Karpas-422 (cell line): ENCODE measurements at regions not wholly inside any gene's neighbourhood (a gene's known extent, or its start where the extent isn't known, plus 50 kb on each side); places are given as distances from the start of the nearest gene placed in this dataset.
"Not testable (repeated sequence)": the region's sequence is repeated elsewhere in the genome, so short reads cannot be mapped to it uniquely, and the experiment has no call there.

ENCODE experiments used
- DNase-seq: peaks from one replicate; pipeline ENCODE4 v3.0.0-alpha.2; 2015
- H2AFZ ChIP-seq: fragments of 200-600 bp; sonication (generic); 2 replicates; pipeline ENCODE4 v1.6.1; 2014; ENCODE audit warnings: antibody characterized with exemption, low read length, mixed read lengths
- H3K27ac ChIP-seq: fragments of 200-600 bp; sonication (generic); 2 replicates; pipeline ENCODE4 v1.5.1; 2014; ENCODE audit warnings: mild to moderate bottlenecking, low read length, moderate library complexity
- H3K27me3 ChIP-seq: fragments of 200-600 bp; sonication (generic); 2 replicates; pipeline ENCODE4 v1.6.1; 2014; ENCODE audit warnings: low read length, mixed read lengths
- H3K36me3 ChIP-seq: fragments of 200-600 bp; sonication (generic); 2 replicates; pipeline ENCODE4 v1.6.1; 2014; ENCODE audit warnings: low read length, mixed read lengths; ENCODE audit not compliant: insufficient read depth
- H3K4me1 ChIP-seq: fragments of 200-600 bp; sonication (generic); 2 replicates; pipeline ENCODE4 v1.6.1; 2014; ENCODE audit warnings: mild to moderate bottlenecking, low read length, mixed read lengths
- H3K4me2 ChIP-seq: fragments of 200-600 bp; sonication (generic); 2 replicates; pipeline ENCODE4 v1.6.1; 2014; ENCODE audit warnings: low read length, low read depth, mild to moderate bottlenecking; ENCODE audit not compliant: poor library complexity, severe bottlenecking
- H3K4me3 ChIP-seq: fragments of 200-600 bp; sonication (generic); 2 replicates; pipeline ENCODE4 v1.5.1; 2014; ENCODE audit warnings: mild to moderate bottlenecking, antibody characterized with exemption, low read length, mixed read lengths
- H3K79me2 ChIP-seq: fragments of 200-600 bp; sonication (generic); 2 replicates; pipeline ENCODE4 v1.6.1; 2014; ENCODE audit warnings: mild to moderate bottlenecking, low read length, mixed read lengths
- H3K9ac ChIP-seq: fragments of 200-600 bp; sonication (generic); 2 replicates; pipeline ENCODE4 v1.6.0; 2014; ENCODE audit warnings: low read length
- H3K9me2 ChIP-seq: fragments of 200-600 bp; sonication (generic), shearing (Covaris generic); replicated peaks from 2 replicates; pipeline ENCODE4 v1.6.0; 2014; ENCODE audit warnings: mild to moderate bottlenecking, low read length, moderate library complexity; ENCODE audit not compliant: insufficient read depth
- H3K9me3 ChIP-seq: fragments of 300-700, 200-600 bp; sonication (generic); 2 replicates; pipeline ENCODE4 v1.6.1; 2014; ENCODE audit warnings: low read length, mixed read lengths
- H4K20me1 ChIP-seq: fragments of 200-600 bp; sonication (generic); 2 replicates; pipeline ENCODE4 v1.6.1; 2014; ENCODE audit warnings: mild to moderate bottlenecking, antibody characterized with exemption, low read length, low read depth; ENCODE audit not compliant: insufficient read depth

GRCh38 chr7:73918926-73919693 is 58.2 kb downstream of the TMEM270 start:
- H3K27me3 ChIP-seq = no peaks in the 10 kb centered on the region
- H3K36me3 ChIP-seq = no peaks in the 10 kb centered on the region
- DNase-seq = no peak
- no peaks in the 10 kb centered on the region for H3K9me3 ChIP-seq
- no peak overlapping the region for H3K4me3 ChIP-seq
- H4K20me1 ChIP-seq = no peaks in the 10 kb centered on the region
- no peak overlapping the region for H3K27ac ChIP-seq
- H3K79me2 ChIP-seq = no peaks in the 10 kb centered on the region
- no peak overlapping the region for H2AFZ ChIP-seq
- H3K9ac ChIP-seq = no peak overlapping the region
- no peaks in the 10 kb centered on the region for H3K4me1 ChIP-seq
- H3K4me2 ChIP-seq = no peak overlapping the region
- no peaks in the 10 kb centered on the region for H3K9me2 ChIP-seq

- no peaks in the 10 kb centered on the region for H3K9me3 ChIP-seq
- H3K4me3 ChIP-seq = no peak overlapping the region
- no peak for DNase-seq
- H3K36me3 ChIP-seq = no peaks in the 10 kb centered on the region
- H3K4me1 ChIP-seq = no peaks in the 10 kb centered on the region
- H3K4me2 ChIP-seq = no peak overlapping the region
- H3K27ac ChIP-seq = no peak overlapping the region
- H2AFZ ChIP-seq = no peak overlapping the region
- no peak overlapping the region for H3K9ac ChIP-seq
- H3K9me2 ChIP-seq = no peaks in the 10 kb centered on the region
- no peaks in the 10 kb centered on the region for H3K27me3 ChIP-seq
- no peaks in the 10 kb centered on the region for H4K20me1 ChIP-seq
- no peaks in the 10 kb centered on the region for H3K79me2 ChIP-seq
Measured at GRCh38 chr7:73919694-73920375, 58.9 kb downstream of the TMEM270 start.

GRCh38 chr7:73920406-73921134 is 59.6 kb downstream of the TMEM270 start:
- Histone ChIP-seq H3K79me2 (no peaks in the 10 kb centered on the region), H2AFZ (no peak overlapping the region), H3K4me2 (no peak overlapping the region), H3K27ac (no peak overlapping the region), H3K4me3 (no peak overlapping the region), H3K9me3 (no peaks in the 10 kb centered on the region), H3K9ac (no peak overlapping the region), H3K27me3 (no peaks in the 10 kb centered on the region), H3K9me2 (no peaks in the 10 kb centered on the region), H4K20me1 (no peaks in the 10 kb centered on the region), H3K4me1 (no peaks in the 10 kb centered on the region), H3K36me3 (no peaks in the 10 kb centered on the region)
- no peak for DNase-seq

- H3K9ac ChIP-seq = no peak overlapping the region
- H3K4me1 ChIP-seq = no peaks in the 10 kb centered on the region
- no peak for DNase-seq
- no peaks in the 10 kb centered on the region for H4K20me1 ChIP-seq
- H3K4me2 ChIP-seq = no peak overlapping the region
- no peak overlapping the region for H3K4me3 ChIP-seq
- H3K9me2 ChIP-seq = no peaks in the 10 kb centered on the region
- H3K36me3 ChIP-seq = no peaks in the 10 kb centered on the region
- H3K9me3 ChIP-seq = no peaks in the 10 kb centered on the region
- no peak overlapping the region for H2AFZ ChIP-seq
- no peak overlapping the region for H3K27ac ChIP-seq
- H3K27me3 ChIP-seq = no peaks in the 10 kb centered on the region
- no peaks in the 10 kb centered on the region for H3K79me2 ChIP-seq
Measured at GRCh38 chr7:73921623-73922528, 60.9 kb downstream of the TMEM270 start.

GRCh38 chr7:73928644-73929043 is 67.7 kb downstream of the TMEM270 start:
- not testable (repeated sequence) for H3K36me3 ChIP-seq, H3K9me2 ChIP-seq, H3K9ac ChIP-seq, H4K20me1 ChIP-seq, H3K27me3 ChIP-seq, H3K4me1 ChIP-seq, H3K4me2 ChIP-seq, H2AFZ ChIP-seq, DNase-seq, H3K9me3 ChIP-seq, H3K4me3 ChIP-seq, H3K79me2 ChIP-seq, H3K27ac ChIP-seq

- no peak overlapping the region for H3K27ac ChIP-seq
- H3K9ac ChIP-seq = no peak overlapping the region
- DNase-seq = no peak
- no peak overlapping the region for H2AFZ ChIP-seq
- no peaks in the 10 kb centered on the region for H3K79me2 ChIP-seq
- no peaks in the 10 kb centered on the region for H3K4me1 ChIP-seq
- H3K27me3 ChIP-seq = no peaks in the 10 kb centered on the region
- no peaks in the 10 kb centered on the region for H3K9me3 ChIP-seq
- no peaks in the 10 kb centered on the region for H3K36me3 ChIP-seq
- no peaks in the 10 kb centered on the region for H4K20me1 ChIP-seq
- H3K4me2 ChIP-seq = no peak overlapping the region
- H3K4me3 ChIP-seq = no peak overlapping the region
- no peaks in the 10 kb centered on the region for H3K9me2 ChIP-seq
Measured at GRCh38 chr7:73931502-73931901, 70.5 kb downstream of the TMEM270 start.

- H3K4me3 ChIP-seq = no peak overlapping the region
Measured at GRCh38 chr7:73932364-73932763, 71.4 kb downstream of the TMEM270 start.

More at GRCh38 chr7:73932364-73932763, 71.4 kb downstream of the TMEM270 start:
- no peaks in the 10 kb centered on the region for H3K36me3 ChIP-seq
- H4K20me1 ChIP-seq = no peaks in the 10 kb centered on the region
- no peak overlapping the region for H2AFZ ChIP-seq
- no peak overlapping the region for H3K27ac ChIP-seq
- no peaks in the 10 kb centered on the region for H3K4me1 ChIP-seq
- no peaks in the 10 kb centered on the region for H3K9me3 ChIP-seq
- H3K79me2 ChIP-seq = no peaks in the 10 kb centered on the region
- no peak overlapping the region for H3K9ac ChIP-seq
- no peaks in the 10 kb centered on the region for H3K9me2 ChIP-seq
- H3K4me2 ChIP-seq = no peak overlapping the region
- no peak for DNase-seq
- H3K27me3 ChIP-seq = no peaks in the 10 kb centered on the region
